SK-N-SH (cell line): ENCODE measurements at regions not wholly inside any gene's neighbourhood (a gene's known extent, or its start where the extent isn't known, plus 50 kb on each side); places are given as distances from the start of the nearest gene placed in this dataset.

Experiments
- CTCF ChIA-PET: fragments of 300-600, 350-600 bp; formaldehyde crosslinking; extraction: SDS; loops from one replicate; lab custom pipeline; 2021; lab: Yijun Ruan, JAX
- POLR2A ChIA-PET: fragments of 350-600 bp; sonication (Branson Sonifier 250); formaldehyde crosslinking; extraction: SDS; loops from one replicate; lab custom pipeline; 2020; ENCODE audit warnings: antibody characterized with exemption, inconsistent platforms; lab: Yijun Ruan, JAX
- DNase-seq: peaks from one replicate; pipeline ENCODE4 v3.0.0; 2012
- H2AFZ ChIP-seq: fragments of 200-600 bp; sonication (generic); 2 replicates; pipeline ENCODE4 v1.8.1; 2016; ENCODE audit warnings: antibody characterized with exemption, mild to moderate bottlenecking, low read depth
- H3F3A ChIP-seq: fragments of 200-600 bp; sonication (generic); replicated peaks from 2 replicates; pipeline ENCODE3; 2016; ENCODE audit warnings: antibody characterized with exemption, mild to moderate bottlenecking; ENCODE audit not compliant: insufficient read depth
- H3K27ac ChIP-seq, 2 experiments: fragments of 200-500 bp in 1 of 2; fragments of 200-600 bp in 1 of 2; sonication (Bioruptor generic) in 1 of 2; sonication (generic), shearing (Covaris generic) in 1 of 2; 2 replicates each; pipeline versions ENCODE4 v1.5.1 to v1.6.1; 2014 to 2016; ENCODE audit warnings: low read depth in 2 of 2, inconsistent platforms in 1 of 2, low read length in 1 of 2, mild to moderate bottlenecking in 1 of 2, mixed read lengths in 1 of 2
- H3K27me3 ChIP-seq: fragments of 200-600 bp; sonication (generic), shearing (Covaris generic); 2 replicates; pipeline ENCODE4 v1.6.1; 2016; ENCODE audit warnings: mixed run types; ENCODE audit not compliant: insufficient read depth
- H3K36me3 ChIP-seq, 2 experiments: fragments of 200-500 bp in 1 of 2; fragments of 200-600 bp in 1 of 2; sonication (Bioruptor generic) in 1 of 2; sonication (generic) in 1 of 2; replicated peaks in 1 of 2; 2 replicates each; pipeline versions ENCODE3 to v1.5.1; 2014 to 2016; ENCODE audit warnings: low read length in 1 of 2, mild to moderate bottlenecking in 1 of 2; ENCODE audit not compliant: insufficient read depth in 2 of 2, control insufficient read depth in 1 of 2
- H3K4me1 ChIP-seq, 2 experiments: fragments of 200-500 bp in 1 of 2; fragments of 200-600 bp in 1 of 2; sonication (Bioruptor generic) in 1 of 2; sonication (generic), shearing (Covaris generic) in 1 of 2; 2 replicates each; pipeline versions ENCODE4 v1.5.1 to v1.6.1; 2014 to 2016; ENCODE audit warnings: low read depth in 1 of 2, low read length in 1 of 2, mixed run types in 1 of 2; ENCODE audit not compliant: insufficient read depth in 2 of 2, control insufficient read depth in 1 of 2
- H3K4me2 ChIP-seq: fragments of 200-600 bp; sonication (generic), shearing (Covaris generic); 2 replicates; pipeline ENCODE4 v1.6.1; 2017; ENCODE audit warnings: mixed run types
- H3K4me3 ChIP-seq, 2 experiments: fragments of 200-500 bp in 1 of 2; fragments of 200-600 bp in 1 of 2; sonication (Bioruptor generic) in 1 of 2; sonication (generic), shearing (Covaris generic) in 1 of 2; 2 replicates each; pipeline versions ENCODE4 v1.5.1 to v1.8.1; 2014 to 2016; ENCODE audit warnings: low read depth in 2 of 2, inconsistent platforms in 1 of 2, low read length in 1 of 2, mild to moderate bottlenecking in 1 of 2, mixed read lengths in 1 of 2, moderate library complexity in 1 of 2
- H3K79me2 ChIP-seq: fragments of 200-600 bp; sonication (generic); 2 replicates; pipeline ENCODE4 v1.8.1; 2017; ENCODE audit warnings: mild to moderate bottlenecking; ENCODE audit not compliant: insufficient read depth
- H3K9ac ChIP-seq: fragments of 200-600 bp; sonication (generic); 2 replicates; pipeline ENCODE4 v1.6.1; 2017; ENCODE audit warnings: mixed run types
- H3K9me2 ChIP-seq: fragments of 200-600 bp; sonication (generic); 2 replicates; pipeline ENCODE4 v1.6.1; 2017; ENCODE audit warnings: mixed run types
- H3K9me3 ChIP-seq: fragments of 200-600 bp; sonication (generic); 2 replicates; pipeline ENCODE4 v1.6.1; 2017; ENCODE audit warnings: mixed run types, mild to moderate bottlenecking, moderate library complexity
- H4K20me1 ChIP-seq: fragments of 200-600 bp; sonication (generic); 2 replicates; pipeline ENCODE4 v1.6.1; 2017; ENCODE audit warnings: mild to moderate bottlenecking, mixed run types; ENCODE audit not compliant: insufficient read depth
- ELF1 ChIP-seq: IDR thresholded peaks from 2 replicates; pipeline ENCODE4 v1.4.0; 2012
- EZH2phosphoT487 ChIP-seq: fragments of 200-600 bp; sonication (generic); IDR thresholded peaks from 2 replicates; pipeline ENCODE4 v1.6.1; 2017; ENCODE audit warnings: low read depth, mixed run types, mild to moderate bottlenecking, antibody characterized with exemption, moderate library complexity, borderline replicate concordance
- FOSL2 ChIP-seq: IDR thresholded peaks from 2 replicates; pipeline ENCODE4 v1.4.0; 2012; ENCODE audit warnings: low read depth, mild to moderate bottlenecking, moderate library complexity, borderline replicate concordance
- FOXJ3 ChIP-seq: sonication (generic); formaldehyde crosslinking; IDR thresholded peaks from 2 replicates; pipeline ENCODE4 v1.5.1; 2020; ENCODE audit warnings: mild to moderate bottlenecking, missing genetic modification reagents
- FOXM1 ChIP-seq: IDR thresholded peaks from 2 replicates; pipeline ENCODE4 v1.4.0; 2012; ENCODE audit warnings: low read depth, mild to moderate bottlenecking
- GATA2 ChIP-seq: sonication (generic); formaldehyde crosslinking; IDR thresholded peaks from 2 replicates; pipeline ENCODE4 v1.5.0; 2020; ENCODE audit warnings: mild to moderate bottlenecking, missing genetic modification reagents
- MAX ChIP-seq: IDR thresholded peaks from 2 replicates; pipeline ENCODE4 v1.4.0; 2012; ENCODE audit warnings: low read depth
- MEF2A ChIP-seq: IDR thresholded peaks from 2 replicates; pipeline ENCODE4 v1.4.0; 2012; ENCODE audit warnings: low read depth, borderline replicate concordance
- NFIC ChIP-seq: IDR thresholded peaks from 2 replicates; pipeline ENCODE4 v1.4.0; 2012; ENCODE audit warnings: borderline replicate concordance
- POLR2AphosphoS5 ChIP-seq: IDR thresholded peaks from 2 replicates; pipeline ENCODE4 v1.6.1; 2012; ENCODE audit warnings: low read depth, low read length
- SIN3A ChIP-seq: IDR thresholded peaks from 2 replicates; pipeline ENCODE4 v1.6.1; 2012; ENCODE audit warnings: low read depth, mild to moderate bottlenecking, low read length, moderate library complexity, borderline replicate concordance
- SMC3 ChIP-seq: IDR thresholded peaks from 2 replicates; pipeline ENCODE4 v1.6.1; 2012; ENCODE audit warnings: low read depth, low read length, improper control_type of control experiment
- TAF1 ChIP-seq: IDR thresholded peaks from 2 replicates; pipeline ENCODE4 v1.6.1; 2012; ENCODE audit warnings: low read depth, mild to moderate bottlenecking, low read length, moderate library complexity, borderline replicate concordance
- TEAD4 ChIP-seq: IDR thresholded peaks from 2 replicates; pipeline ENCODE4 v1.4.0; 2012; ENCODE audit warnings: mild to moderate bottlenecking, borderline replicate concordance; ENCODE audit not compliant: insufficient read depth
- USF1 ChIP-seq: IDR thresholded peaks from 2 replicates; pipeline ENCODE4 v1.4.0; 2012; ENCODE audit warnings: low read depth, borderline replicate concordance
- WGBS: methylation state at CpG from one replicate; pipeline ENCODE4 v1.1.6; 2017; ENCODE audit warnings: low lambda C conversion rate; 5-methylcytosine and 5-hydroxymethylcytosine counted together
- TF ChIP-seq, protein P1 (sequence below): IDR thresholded peaks from 2 replicates; pipeline ENCODE4 v1.6.1; 2012; ENCODE audit warnings: mild to moderate bottlenecking, low read depth, low read length, moderate library complexity

- Histone ChIP-seq H3K9me2 (no peaks in the 10 kb centered on the region), H3K4me2 (no peak overlapping the region), H3K9me3 (no peaks in the 10 kb centered on the region), H3K9ac (no peak overlapping the region), H3K79me2 (no peaks in the 10 kb centered on the region), H3K27me3 (no peaks in the 10 kb centered on the region), H3K27ac (no peak overlapping the region), H3K36me3 (no peaks in the 10 kb centered on the region), H3K4me3 (no peak overlapping the region), H4K20me1 (no peaks in the 10 kb centered on the region), H3F3A (no peaks in the 10 kb centered on the region), H2AFZ (no peak overlapping the region), H3K4me1 (no peaks in the 10 kb centered on the region)
- ChIA-PET CTCF (interaction anchor here (1.6 kb wide), 1 partner anchor 10 kb away, joined by 4 read pairs; no protein-coding TSS in a partner anchor), POLR2A (no interaction called here)
- DNase-seq = no peak
- WGBS = 0% methylated on average over 1 of the region's 1 CpG
- TF ChIP-seq MAX = no peak
- TF ChIP-seq POLR2AphosphoS5 = no peak
- TF ChIP-seq, protein P1, sequence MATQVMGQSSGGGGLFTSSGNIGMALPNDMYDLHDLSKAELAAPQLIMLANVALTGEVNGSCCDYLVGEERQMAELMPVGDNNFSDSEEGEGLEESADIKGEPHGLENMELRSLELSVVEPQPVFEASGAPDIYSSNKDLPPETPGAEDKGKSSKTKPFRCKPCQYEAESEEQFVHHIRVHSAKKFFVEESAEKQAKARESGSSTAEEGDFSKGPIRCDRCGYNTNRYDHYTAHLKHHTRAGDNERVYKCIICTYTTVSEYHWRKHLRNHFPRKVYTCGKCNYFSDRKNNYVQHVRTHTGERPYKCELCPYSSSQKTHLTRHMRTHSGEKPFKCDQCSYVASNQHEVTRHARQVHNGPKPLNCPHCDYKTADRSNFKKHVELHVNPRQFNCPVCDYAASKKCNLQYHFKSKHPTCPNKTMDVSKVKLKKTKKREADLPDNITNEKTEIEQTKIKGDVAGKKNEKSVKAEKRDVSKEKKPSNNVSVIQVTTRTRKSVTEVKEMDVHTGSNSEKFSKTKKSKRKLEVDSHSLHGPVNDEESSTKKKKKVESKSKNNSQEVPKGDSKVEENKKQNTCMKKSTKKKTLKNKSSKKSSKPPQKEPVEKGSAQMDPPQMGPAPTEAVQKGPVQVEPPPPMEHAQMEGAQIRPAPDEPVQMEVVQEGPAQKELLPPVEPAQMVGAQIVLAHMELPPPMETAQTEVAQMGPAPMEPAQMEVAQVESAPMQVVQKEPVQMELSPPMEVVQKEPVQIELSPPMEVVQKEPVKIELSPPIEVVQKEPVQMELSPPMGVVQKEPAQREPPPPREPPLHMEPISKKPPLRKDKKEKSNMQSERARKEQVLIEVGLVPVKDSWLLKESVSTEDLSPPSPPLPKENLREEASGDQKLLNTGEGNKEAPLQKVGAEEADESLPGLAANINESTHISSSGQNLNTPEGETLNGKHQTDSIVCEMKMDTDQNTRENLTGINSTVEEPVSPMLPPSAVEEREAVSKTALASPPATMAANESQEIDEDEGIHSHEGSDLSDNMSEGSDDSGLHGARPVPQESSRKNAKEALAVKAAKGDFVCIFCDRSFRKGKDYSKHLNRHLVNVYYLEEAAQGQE = no peak
- no peak for TF ChIP-seq SMC3
- no peak for TF ChIP-seq TAF1
- TF ChIP-seq FOXM1 = no peak
- TF ChIP-seq TEAD4 = no peak
- TF ChIP-seq NFIC = no peak
- TF ChIP-seq MEF2A = no peak
- TF ChIP-seq FOSL2 = no peak
- no peak for TF ChIP-seq USF1
- TF ChIP-seq EZH2phosphoT487 = no peak
- no peak for TF ChIP-seq FOXJ3 (CRISPR knock-in tag)
- TF ChIP-seq SIN3A = no peak
Measured at GRCh38 chr4:178080312-178080711, 638.1 kb upstream of the AGA start.

DNA sequence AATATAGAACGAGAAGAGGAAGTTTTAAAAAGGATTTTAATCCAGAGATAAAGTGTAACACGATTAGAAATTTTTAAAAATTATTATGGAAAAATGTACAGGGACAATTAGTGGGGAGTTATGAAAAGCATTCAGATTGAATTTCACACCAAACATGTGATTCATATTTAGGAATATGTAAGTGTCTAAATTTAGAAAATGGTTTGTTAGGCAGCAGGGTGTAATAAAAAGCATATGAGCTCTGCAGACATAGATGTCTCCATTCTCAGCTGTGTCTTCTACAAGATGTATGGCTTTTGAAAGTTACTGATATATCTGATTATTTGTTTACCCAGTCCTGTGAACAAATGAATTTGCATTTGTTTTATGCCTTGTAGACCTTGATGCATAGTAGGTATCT, 638.9 kb upstream of the AGA start:
- Histone ChIP-seq H2AFZ (no peak overlapping the region), H3K9ac (no peak overlapping the region), H3K27me3 (no peaks in the 10 kb centered on the region), H3K4me1 (no peaks in the 10 kb centered on the region), H3K36me3 (no peaks in the 10 kb centered on the region), H3K9me3 (no peaks in the 10 kb centered on the region), H3K4me3 (no peak overlapping the region), H3K27ac (no peak overlapping the region), H4K20me1 (no peaks in the 10 kb centered on the region), H3K4me2 (no peak overlapping the region), H3K79me2 (no peaks in the 10 kb centered on the region), H3F3A (no peaks in the 10 kb centered on the region), H3K9me2 (no peaks in the 10 kb centered on the region)
- no peak for DNase-seq
- CTCF ChIA-PET = no interaction called here
- POLR2A ChIA-PET = no interaction called here
- no peak for TF ChIP-seq GATA2 (CRISPR knock-in tag)
- no peak for TF ChIP-seq TAF1
- no peak for TF ChIP-seq ELF1
- 3% methylated on average over 2 of the region's 2 CpGs for WGBS
